ENCODE measurements at regions not wholly inside any gene's neighbourhood (a gene's known extent, or its start where the extent isn't known, plus 50 kb on each side); places are given as distances from the start of the nearest gene placed in this dataset.

DNA sequence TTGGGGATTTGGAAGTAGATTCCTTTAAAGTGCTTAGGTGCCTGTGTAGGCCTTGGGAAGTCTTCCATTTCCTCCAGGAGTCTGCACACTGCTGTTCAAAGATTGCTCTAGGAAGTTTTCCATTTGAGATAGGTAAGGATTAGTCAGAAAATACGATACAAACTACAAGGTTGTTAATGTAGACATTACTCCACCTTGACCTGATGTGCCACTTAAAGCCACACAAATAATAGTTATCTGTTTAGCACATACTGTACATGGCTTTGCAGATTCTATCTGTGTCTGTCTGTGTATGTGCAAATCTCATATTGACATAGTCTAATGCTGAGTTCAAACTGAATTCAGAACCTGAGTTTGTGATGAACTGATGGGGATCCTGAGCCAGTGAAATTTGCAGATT lies 118.4 kb downstream of the RHOU start:
- no peak for ATAC-seq
- Histone ChIP-seq H3K36me3 (no peaks in the 10 kb centered on the region), H3K4me3 (no peak overlapping the region), H3K4me1 (peaks cover 0 to 10% (median 2%) of the 10 kb centered on the region in 12 donors), H3K27ac (no peak overlapping the region), H3K27me3 (no peaks in the 10 kb centered on the region), H3K9me3 (peaks cover 0 to 8% (median 0%) of the 10 kb centered on the region in 12 donors)
- no peak for DNase-seq
- 85 to 89% (median 88%) methylated on average over 1 of the region's 1 CpG for WGBS, 4 donors
- TF ChIP-seq, protein P1, sequence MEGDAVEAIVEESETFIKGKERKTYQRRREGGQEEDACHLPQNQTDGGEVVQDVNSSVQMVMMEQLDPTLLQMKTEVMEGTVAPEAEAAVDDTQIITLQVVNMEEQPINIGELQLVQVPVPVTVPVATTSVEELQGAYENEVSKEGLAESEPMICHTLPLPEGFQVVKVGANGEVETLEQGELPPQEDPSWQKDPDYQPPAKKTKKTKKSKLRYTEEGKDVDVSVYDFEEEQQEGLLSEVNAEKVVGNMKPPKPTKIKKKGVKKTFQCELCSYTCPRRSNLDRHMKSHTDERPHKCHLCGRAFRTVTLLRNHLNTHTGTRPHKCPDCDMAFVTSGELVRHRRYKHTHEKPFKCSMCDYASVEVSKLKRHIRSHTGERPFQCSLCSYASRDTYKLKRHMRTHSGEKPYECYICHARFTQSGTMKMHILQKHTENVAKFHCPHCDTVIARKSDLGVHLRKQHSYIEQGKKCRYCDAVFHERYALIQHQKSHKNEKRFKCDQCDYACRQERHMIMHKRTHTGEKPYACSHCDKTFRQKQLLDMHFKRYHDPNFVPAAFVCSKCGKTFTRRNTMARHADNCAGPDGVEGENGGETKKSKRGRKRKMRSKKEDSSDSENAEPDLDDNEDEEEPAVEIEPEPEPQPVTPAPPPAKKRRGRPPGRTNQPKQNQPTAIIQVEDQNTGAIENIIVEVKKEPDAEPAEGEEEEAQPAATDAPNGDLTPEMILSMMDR (IDR thresholded peaks at IDR 0.05) = no peak
- intact Hi-C loops (cut with DNase I) = no loop called here

DNA sequence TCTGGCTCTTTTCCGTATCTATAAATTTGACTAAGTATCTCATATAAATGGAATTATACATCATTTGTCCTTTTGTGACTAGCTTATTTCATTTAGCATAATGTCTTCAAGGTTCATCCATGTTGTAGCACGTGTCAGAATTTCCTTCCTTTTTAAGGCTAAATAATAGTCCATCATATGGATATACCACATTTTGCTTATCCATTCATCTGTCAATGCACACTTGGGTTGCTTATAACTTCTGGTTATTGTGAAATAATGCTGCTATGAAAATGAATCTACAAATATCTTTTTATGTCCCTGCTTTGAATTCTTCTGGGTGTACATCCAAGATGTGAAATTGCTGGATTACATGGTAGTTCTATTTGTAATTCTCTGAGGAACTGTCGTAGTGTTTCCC lies 119.6 kb downstream of the RHOU start:
- no peak for DNase-seq
- intact Hi-C loops (cut with DNase I) = no loop called here
- Histone ChIP-seq H3K4me1 (peaks cover 0 to 6% (median 0%) of the 10 kb centered on the region in 12 donors), H3K27me3 (no peaks in the 10 kb centered on the region), H3K9me3 (peaks cover 0 to 8% (median 0%) of the 10 kb centered on the region in 12 donors), H3K27ac (no peak overlapping the region), H3K4me3 (no peak overlapping the region), H3K36me3 (no peaks in the 10 kb centered on the region)
- TF ChIP-seq, protein P1 (IDR thresholded peaks at IDR 0.05) = no peak
- no peak for TF ChIP-seq POLR2A (IDR thresholded peaks at IDR 0.05)
- 89 to 92% (median 91%) methylated on average over 3 of the region's 3 CpGs for WGBS, 4 donors
- ATAC-seq = no peak

DNA sequence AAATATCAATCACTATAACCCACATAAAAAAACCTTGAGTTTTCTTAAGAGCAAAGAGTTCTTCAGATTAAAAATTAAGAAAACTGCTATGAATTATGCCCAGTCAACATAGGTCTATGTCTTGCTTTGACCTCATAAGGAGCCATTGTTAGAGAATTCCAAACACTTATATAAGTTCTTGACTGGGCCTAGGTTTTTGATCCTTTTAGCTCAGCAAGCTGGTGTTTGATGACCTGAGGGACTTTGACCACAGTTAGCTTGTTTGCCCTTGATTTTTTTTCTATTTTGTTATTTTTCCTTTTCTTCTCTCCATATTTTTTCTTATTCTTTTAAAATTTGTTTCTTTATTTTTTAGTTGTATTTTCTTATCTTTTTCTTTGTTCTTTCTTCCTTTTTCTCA lies 122.3 kb downstream of the RHOU start:
- Histone ChIP-seq H3K4me1 (peaks cover 0 to 8% (median 0%) of the 10 kb centered on the region in 12 donors), H3K4me3 (no peak overlapping the region), H3K36me3 (no peaks in the 10 kb centered on the region), H3K9me3 (peaks cover 0 to 8% (median 0%) of the 10 kb centered on the region in 12 donors), H3K27me3 (peaks cover 0 to 7% (median 0%) of the 10 kb centered on the region in 9 donors), H3K27ac (no peak overlapping the region)
- intact Hi-C loops (cut with DNase I) = no loop called here
- no peak for TF ChIP-seq POLR2A (IDR thresholded peaks at IDR 0.05)
- TF ChIP-seq, protein P1 (IDR thresholded peaks at IDR 0.05) = no peak
- ATAC-seq (no peak), DNase-seq (no peak)

DNA sequence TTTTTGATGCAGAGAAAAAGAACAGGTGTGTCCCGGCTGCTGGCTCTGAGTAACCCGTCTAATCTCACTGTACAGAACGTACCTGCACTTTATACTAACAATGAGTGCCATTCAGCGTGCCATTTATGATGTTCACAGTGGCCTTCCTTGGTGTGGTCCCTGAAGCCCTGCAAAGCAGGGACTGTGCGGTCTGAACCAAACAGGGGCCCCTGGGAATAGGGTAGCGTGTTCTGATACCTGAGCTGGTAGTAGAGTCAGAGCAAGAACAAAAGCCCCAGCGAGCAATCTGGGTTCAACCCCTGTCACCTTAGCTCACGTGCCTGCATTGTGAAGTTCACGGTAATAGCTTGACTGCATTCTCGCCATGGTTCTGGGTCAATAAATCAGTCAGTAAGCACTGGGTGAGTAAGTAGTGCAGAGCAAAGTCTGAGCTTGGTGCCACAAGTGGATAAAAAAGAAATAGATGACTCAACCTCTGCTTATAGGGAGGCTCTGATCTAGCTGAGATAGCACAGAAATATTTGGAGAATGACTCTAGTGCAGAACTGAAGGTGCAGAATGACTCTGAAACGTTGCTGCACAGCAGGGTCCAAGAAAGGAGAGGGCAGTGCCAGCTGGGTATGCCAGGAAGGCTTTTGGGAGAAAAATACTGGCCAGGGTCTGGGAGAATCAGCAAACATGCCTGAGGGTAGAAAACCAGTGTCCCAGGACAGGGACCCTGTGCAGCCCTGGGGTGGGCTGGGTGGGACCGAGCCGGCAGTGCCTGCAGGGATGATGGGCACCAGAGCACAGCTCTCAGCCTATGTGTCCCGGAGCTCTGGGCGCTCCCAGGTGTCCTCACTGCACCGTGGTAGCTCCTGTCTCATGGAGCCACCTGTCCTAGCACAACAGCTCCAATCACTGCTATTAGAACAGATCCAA lies 125.9 kb downstream of the RHOU start:
- DNase-seq = no peak
- Histone ChIP-seq H3K9me3 (peaks cover 0 to 1% (median 0%) of the 10 kb centered on the region in 12 donors), H3K4me1 (peaks cover 0 to 15% (median 0%) of the 10 kb centered on the region in 12 donors), H3K27me3 (peaks cover 0 to 7% (median 0%) of the 10 kb centered on the region in 9 donors), H3K27ac (no peak overlapping the region), H3K36me3 (no peaks in the 10 kb centered on the region), H3K4me3 (no peak overlapping the region)
- TF ChIP-seq, protein P1 (IDR thresholded peaks at IDR 0.05) = no peak
- no peak for TF ChIP-seq POLR2A (IDR thresholded peaks at IDR 0.05)
- peak in 1 of 4 donors; percentile 31 for ATAC-seq
- 80 to 83% (median 81%) methylated on average over 13 to 16 of the region's 16 CpGs for WGBS, 4 donors
- intact Hi-C loops (cut with DNase I) = no loop called here
